HT1080 (cell line): ENCODE measurements at regions not wholly inside any gene's neighbourhood (a gene's known extent, or its start where the extent isn't known, plus 50 kb on each side); places are given as distances from the start of the nearest gene placed in this dataset.

Source experiments
- DNase-seq: peaks from one replicate; pipeline ENCODE4 v3.0.0-alpha.2; 2015; ENCODE audit warnings: low read depth

DNA sequence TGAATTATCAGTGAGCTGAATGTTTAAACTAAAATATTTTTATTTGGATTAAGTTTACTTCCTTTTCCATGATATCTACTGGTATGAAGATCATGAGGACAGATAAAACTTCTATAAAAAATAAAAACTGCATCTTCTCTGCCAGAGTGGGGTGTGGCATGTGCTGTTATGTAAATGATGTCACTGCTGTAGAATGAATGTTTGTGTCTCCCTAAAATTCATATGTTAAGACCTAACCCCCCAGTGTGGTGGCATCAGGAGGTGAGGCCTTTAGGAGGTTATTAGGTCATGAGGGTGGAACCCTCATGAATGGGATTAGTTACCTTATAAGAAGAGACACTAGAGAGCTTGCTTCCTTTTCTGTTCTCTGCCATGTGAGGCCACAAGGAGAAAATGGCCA, 178.7 kb upstream of the DPH6 start:
- no peak for DNase-seq

DNA sequence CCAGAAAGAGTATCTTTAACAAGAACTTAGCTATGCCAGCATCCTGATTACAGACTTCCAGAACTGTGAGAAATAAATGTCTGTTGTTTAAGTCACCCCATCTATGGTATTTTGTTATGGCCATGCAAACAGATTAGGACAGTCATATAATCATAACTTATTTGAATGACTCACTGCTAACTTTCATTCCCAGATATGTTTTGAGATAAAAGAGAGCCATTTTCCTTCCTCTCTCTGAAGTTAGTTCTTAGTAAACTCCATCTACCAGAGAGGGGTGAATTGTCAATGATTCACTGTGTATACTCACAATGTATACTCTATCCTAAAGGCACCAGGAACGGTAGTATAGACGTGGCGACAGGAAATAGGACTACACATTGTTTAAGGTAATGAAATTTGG, 179.4 kb upstream of the DPH6 start:
- DNase-seq, result peak; percentile 23

DNA sequence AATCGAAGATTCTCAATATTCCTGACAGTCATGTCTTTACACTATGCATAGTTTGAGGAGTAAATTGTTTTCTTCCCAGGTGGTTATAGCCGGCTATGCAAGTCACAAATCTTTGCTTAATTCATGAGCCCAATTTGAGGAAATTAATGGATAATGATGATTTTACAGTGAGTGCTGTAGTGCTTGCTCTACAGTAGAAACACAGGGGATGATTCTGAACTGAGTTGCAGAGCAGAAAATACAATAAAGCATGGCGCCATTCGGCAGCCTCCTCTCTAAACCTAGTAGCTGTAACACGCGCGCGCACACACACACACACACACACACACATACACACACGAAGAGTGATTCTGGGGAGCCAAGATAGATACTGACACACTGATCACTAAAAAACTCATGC, 181.7 kb upstream of the DPH6 start:
- DNase-seq, result no peak

DNA sequence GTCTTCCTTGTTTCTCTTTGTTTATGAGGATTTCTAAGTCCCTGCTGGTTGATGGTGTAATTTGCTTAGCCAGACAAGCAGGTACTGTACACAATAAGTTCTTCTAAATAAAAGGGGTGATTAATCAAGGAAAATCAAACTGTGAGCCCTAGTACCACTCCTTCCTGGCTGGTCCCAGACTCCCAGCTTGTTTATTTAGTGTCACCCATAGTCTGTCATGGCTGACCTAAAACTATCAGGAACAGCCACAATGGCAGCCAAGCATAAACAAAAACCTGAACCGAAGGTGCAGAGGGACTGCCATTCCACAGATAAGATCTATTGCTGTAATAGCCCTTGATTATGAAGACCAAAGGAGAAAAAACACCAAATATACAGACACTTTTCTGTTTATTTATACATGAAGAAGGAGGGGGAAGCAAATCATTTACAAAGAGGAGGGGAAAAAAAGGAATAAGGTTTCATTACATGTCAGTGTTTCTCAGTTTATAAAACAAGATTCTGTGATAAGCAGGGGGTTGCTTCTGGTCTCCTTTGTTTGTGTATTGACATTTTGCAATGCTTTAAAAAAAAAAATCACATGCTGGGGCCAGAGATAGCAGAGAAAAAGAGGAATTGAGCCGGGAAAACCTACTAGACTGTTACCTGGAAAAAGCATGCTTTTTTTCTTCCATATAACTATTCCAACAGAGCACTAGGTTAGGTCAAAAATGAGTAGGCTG, 182.4 kb upstream of the DPH6 start:
- no peak for DNase-seq

DNA sequence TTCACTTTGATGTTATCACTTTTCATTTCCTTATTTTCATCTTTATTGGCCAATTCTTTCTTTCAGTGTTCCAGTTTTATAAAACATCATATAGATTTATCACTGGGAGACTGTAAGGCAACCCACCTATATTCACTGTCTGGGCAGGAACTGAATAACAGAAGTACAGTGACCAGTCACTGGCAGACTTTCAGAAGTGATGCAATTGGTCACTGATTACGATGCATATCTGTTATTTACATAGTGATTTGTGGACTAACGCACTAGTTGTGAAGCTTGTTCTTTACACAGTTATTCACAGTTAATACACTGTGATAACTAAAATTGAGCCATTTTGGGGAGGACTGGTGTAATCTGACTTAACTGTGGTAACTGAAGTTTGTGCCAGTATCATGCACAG, 190.2 kb upstream of the DPH6 start:
- no peak for DNase-seq

DNA sequence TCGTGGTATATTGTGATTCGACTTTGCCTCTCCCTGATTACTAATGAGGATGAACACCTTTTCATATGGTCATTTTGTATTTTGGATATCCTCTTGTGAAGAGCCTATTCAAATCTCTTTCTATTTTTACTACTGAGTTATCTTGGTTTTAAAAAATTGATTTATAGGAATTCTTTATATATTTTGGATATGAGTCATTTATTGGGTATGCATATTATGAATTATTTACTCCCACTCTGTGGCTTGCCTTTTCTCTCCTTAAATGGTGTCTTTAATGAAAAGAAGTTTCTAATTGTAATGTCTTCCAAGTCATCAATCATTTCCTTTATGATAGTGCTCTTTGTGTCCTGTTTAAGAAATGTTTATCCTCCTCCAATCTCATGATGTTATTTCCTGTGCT, 191.5 kb upstream of the DPH6 start:
- peak; percentile 3 for DNase-seq

DNA sequence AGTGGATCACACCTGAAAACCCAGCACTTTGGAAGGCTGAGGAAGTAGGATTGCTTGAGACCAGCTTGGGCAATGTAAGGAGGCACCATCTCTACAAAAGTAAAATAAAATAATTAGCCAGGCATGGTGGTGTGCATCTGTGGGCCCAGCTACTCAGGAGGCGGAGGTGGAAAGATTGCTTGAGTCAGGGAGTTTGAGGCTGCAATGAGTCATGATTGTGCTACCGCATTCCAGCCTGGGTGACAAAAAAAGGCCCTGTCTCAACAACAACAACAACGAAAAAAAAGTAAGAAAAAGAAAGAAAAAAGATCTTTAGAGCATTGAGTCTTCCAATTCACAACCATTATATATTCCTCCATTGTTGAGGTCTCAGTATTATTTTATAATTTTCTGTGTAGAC, 192.4 kb upstream of the DPH6 start:
- DNase-seq, result peak; percentile 84

DNA sequence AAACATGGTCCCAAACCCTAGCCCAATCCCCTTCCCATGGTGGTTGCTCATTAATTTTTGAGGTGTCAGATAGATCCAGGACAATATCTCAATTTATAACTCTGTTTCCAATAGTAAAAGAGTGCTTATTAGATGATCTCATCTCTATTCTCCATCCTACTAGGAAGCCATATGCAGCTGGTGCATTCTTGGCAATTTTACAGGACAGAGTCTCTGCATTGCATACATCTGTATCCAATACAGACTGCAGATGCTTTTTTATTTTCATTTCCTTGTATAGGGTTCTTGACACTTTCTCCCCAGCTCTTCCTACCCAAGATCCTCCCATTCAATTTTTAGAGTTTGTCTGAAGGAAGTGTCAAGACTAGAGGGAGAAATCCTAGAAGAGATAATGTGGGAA, 194.8 kb upstream of the DPH6 start:
- no peak for DNase-seq

DNA sequence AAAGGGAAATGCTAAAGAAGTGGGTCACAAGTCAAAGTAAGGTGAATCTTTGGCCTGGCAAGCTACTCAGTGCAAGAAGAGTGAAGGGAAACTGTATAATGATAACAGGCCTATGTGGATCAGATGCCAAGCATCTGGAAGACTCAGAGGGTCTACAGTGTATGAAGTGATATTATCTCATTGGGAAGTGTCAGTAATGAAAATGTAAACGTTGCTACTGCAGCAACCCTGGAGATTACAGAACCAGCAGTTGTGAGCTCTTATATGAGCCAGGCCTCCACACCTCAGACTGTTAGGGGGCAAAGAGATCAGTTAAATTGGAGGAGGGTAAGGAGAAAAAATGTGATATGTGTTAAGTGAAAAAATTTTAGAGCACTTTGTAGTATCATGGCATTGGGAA, 195.4 kb upstream of the DPH6 start:
- DNase-seq, result no peak

DNA sequence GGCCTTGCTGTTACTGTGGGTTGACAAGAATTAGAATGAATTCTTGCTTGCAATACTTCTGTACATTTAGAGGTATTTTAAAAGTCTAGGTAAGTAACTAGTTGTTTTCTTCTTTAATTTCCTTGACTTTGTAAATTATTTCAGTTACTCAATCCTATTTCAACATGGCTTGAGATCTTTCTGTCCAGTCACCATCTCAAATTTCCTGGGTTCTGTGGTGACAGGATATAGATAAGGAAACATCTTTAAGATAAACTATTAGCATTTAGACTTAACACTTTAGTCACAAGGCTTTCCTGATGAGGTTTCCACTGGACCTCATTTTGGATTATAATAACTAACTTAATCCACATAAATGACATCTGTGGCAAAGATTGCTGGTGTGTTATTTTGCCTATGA, 195.9 kb upstream of the DPH6 start:
- DNase-seq, result no peak

DNA sequence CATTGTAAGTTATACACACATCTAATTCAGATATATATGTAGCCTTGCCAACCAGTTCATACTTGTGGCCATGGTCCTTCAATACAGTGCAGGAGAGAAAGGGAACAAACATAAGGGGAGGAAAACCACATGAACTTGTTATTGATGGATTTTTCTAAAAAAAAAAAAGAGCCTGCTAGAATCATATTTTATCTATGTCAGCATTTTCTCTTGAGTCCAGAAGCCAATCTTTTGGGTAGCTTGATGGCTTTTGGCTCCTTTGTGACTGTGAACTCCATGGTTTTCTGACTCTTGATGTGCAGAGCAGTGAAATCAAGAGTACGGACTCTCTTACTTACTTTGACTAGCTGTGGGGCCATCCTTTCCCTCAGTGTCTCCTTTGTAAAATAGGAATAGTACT, 197.4 kb upstream of the DPH6 start:
- DNase-seq, result no peak

DNA sequence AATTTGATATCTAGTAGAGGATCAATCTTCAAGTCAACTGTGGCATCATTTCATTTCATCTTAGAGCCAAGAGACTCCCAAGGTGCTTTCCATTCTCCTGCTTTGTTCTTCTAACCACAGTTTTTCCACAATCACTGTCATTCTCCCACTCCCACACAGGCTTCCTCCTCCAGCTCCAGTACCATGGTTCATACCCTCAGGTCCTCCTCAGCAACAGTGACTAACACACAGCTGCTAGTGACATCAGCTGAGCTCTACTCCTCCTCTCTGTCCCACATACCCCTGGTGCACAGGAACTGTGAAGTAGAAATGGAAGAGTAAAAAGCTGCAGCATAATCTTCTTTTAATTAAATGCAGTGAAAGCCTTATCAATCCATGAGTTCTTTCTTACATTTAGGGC, 200.2 kb upstream of the DPH6 start:
- DNase-seq, result peak; percentile 44

DNA sequence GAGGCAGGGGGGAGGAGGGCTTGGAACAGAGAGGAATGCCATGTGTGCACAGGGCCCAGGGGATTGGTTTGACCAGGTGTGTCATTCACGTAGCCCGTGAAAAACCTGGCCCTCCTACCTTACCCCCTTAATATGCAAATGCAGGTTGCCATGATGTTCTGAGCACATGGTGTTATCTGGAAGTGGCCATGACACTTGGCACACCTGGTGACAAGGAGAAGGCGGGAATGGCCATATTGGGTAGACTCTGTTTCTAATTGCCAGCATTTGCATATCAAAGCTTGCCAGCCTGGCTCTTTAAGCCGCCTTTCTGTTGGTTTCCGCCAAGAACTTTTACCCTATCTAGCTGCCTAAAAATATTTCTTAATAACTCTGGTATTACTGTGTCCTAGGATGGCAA, 202.1 kb upstream of the DPH6 start:
- no peak for DNase-seq

DNA sequence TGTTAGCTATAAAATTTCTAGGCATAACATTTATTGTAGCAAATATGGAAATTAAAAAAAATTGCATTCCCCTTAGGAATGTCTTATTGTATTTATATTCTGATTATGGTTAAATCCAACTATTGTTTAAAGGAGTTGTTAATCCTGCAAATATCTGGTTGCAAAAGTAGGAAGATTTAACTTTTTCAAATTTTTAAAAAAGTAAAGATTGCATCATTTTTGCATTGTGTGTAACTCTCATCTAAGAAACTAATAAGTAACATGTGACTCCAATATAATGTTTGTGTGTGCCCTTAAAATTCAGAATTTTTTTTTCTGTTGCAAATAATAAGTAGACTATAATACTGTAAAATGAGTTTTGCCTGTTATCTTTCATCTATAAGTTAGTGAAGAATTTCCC, 204.1 kb upstream of the DPH6 start:
- no peak for DNase-seq

DNA sequence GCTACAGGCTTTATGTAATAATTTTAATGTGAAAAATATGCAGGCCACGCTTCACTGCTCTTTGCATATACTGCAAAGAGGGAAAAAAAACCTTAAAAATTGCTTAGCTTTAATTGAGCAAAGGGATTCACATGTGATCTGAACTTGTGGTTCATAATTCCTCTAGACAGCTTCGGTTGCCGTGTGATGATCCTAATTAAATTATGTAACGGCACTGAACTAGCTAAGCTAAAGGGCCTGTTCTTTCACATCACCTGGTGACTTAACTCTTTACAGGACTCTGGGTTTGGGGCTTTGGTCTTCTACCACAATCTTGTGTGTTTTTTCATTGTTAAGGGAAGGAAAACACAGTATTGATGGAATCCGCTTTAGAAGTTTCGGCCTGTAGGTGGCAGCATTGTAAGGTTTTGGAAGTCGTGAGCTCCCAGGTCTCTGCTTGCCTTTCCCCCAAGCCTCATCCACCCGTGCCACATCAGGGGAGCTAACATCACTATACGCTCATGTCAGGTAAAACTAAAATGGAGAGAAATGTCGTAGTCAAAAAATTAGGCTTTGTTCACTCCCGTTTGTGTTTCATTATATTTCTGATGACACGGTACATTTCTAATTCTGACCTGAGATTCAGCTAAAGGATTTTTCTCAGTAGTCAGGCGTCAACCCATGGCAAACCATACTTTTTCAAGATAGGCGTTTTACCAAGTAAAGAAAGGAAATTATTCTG, 205.6 kb upstream of the DPH6 start:
- peak; percentile 49 for DNase-seq

DNA sequence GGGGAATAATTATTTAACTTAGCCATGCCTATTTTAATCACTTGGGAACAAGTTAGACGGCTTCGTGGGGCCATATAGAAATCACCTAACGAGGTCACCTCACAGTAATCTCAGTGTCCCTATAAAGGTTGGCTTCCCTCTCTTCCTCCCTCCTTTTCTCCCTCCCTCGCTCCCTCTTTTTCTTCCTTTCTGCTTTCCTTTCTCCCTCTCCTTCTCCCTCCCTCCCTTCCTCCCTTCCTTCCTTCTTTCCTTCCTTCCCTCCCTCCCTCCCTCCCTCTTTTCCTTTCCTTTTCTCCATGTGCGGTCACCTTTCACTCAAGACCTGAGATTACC, 206.1 kb upstream of the DPH6 start:
- DNase-seq, result no peak

DNA sequence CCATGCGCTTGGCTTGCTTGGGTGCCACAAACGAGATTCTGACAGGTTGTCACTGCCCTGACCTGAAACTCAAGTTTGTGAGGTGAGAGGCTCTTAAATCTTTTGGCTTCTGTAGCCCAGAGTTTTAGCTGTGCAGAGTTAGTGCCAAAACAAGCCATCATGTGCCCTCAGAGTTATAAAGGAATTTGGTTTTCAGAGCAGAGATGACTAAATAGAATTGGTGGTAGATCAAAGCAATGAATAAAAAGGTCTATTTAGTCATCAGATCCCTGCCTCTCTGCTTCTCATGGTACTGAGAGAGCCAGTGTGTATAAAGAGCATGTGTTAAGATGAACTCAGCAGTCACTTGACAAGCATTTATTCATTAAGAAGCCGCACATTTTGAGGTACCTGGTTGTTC, 207.5 kb upstream of the DPH6 start:
- peak; percentile 49 for DNase-seq

DNA sequence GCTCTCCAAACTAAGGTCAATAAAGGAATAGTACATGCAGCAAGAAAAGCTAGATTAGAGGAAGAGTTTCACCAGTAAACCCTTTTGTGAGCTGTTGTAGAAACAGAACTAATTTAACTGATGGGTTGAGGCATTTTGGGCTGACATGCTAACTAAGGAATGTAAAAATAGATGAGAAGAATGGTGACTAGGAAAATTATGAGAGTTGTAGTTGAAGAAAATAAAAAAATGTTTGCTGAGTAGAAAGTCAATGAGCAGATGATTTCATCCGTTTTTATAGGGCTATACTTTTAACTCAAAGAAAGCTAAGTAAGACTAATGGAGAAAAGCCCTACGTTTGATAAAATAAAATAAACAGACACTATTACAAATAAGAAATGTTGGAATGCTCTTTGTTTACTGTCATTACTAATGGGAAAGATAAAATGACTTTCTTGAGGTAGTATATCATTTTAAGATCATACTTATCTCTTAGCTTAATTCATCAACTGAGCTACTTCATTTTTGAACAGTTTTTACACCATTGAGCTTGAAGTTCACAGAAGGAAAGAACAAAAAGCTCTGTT, 209.4 kb upstream of the DPH6 start:
- DNase-seq, result no peak

DNA sequence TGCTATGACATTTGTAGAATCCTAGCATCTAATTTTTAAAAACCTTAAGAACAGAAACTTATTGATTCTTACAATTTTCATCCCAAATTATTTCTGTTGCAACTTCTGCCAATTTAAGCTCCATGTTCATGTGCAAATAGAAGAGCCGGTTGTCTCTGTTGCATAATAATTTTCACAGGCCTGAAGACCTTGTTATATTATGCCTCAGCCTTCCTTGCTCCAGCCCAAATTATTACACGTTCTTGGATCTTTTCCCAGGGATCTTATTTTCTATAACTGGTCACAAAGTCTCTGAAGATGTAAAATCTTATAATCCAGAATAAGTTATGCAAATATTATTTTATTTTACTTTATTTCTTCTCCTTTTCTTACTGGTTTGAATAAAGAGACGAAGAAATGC, 210.7 kb upstream of the DPH6 start:
- no peak for DNase-seq

DNA sequence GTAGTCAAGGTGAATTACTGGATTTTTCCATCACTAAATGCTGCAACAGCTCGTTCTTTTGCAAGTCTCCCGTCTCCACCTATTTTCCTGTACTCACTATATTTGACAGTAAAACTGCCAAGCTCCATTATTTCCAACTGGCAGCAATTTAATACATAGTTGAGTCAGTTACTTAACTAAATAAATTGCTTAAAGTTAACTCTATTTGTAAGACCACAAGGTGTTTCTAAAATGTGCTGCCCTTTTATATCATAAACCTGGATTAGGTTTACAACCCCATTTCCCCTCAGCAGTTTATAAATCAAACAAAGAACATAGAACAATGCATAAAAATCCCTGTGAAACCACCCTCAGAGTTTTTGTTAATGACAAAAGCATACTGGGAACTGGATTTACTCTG, 211.4 kb upstream of the DPH6 start:
- DNase-seq, result no peak

DNA sequence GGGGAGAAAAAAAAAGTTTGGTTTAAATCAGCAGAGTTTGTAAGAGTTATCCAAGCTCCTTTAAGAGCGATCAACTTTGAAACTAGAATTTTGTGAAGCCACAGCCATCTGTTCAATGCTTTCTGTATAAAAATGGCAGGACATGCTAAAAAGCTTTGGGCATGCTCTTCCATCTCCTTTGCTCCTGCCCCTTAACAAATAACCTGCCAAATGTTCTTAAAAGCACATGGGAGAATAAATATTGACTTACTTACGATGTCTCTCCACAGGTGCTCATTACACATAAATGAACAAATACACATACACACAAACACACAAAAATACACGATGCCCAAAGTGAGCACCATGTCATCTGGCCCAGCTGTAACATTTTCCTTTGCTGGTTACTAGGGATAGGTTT, 211.8 kb upstream of the DPH6 start:
- DNase-seq, result no peak

DNA sequence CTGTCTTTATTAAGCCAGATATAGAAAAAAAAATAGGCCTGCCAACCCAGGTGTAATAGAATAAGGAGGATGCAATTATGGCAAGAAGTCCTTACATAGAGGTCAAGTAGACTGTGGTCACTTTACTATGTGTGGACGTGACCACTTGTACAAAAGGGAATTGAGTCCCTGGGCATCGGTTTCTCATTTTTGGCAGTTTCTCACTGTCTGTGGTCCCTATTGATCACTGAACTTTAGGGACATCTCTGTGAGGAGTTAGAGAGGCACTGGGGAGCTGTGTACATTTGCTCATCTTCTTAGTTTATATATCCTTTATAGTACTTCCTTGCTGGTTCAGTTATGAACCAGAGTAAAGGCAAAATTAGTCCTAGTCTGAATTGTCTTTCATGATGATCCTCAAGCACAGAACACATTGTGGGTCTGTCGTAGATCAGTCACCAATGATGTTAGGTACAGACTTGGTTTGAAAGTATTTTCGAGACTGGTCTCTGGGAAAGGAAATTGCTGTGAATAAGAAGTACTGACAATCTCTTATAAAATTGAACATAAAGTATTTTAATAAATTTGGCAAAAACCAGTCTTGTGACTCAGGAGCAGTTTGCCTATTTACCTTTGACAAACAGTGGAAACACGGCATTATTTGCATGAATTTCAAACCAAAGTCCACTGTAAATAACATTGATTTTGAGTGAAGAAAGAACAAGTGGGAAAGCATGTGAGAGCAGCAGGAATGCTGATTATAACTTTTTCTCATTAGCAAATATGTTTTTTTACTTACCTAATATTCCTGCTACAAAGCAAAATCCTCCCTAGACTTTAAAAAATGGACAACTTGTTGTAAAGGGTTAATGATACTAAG, 218.9 kb upstream of the DPH6 start:
- no peak for DNase-seq
